Stomach (tissue), 4 donors: ENCODE measurements at regions not wholly inside any gene's neighbourhood (a gene's known extent, or its start where the extent isn't known, plus 50 kb on each side); places are given as distances from the start of the nearest gene placed in this dataset.

ENCODE experiments used
- CTCF ChIP-seq, 7 experiments: fragments of 450-650 bp in 4 of 7; fragments of 200-600 bp in 3 of 7; sonication (generic) in 3 of 7; IDR thresholded peaks; one replicate each; pipeline ENCODE4 v1.5.1; 2016 to 2019; ENCODE audit warnings: antibody characterized with exemption in 7 of 7, control low read depth in 2 of 7, mild to moderate bottlenecking in 1 of 7
- EP300 ChIP-seq: sonication (generic); formaldehyde crosslinking; IDR thresholded peaks from one replicate; pipeline ENCODE4 v1.6.1; 2017; ENCODE audit warnings: antibody characterized with exemption
- POLR2A ChIP-seq, 4 donors: fragments of 450-650 bp; IDR thresholded peaks; one replicate each; pipeline ENCODE4 v1.6.1; 2016; ENCODE audit warnings: antibody characterized with exemption in 4 of 4, control low read depth in 2 of 4, mild to moderate bottlenecking in 1 of 4, moderate library complexity in 1 of 4
- POLR2AphosphoS5 ChIP-seq, 3 donors: sonication (generic); formaldehyde crosslinking; IDR thresholded peaks; one replicate each; pipeline ENCODE4 v1.6.1; 2016; ENCODE audit warnings: antibody characterized with exemption in 3 of 3

GRCh38 chr10:62959553-62959952 lies 143.4 kb upstream of the EGR2 start:
- TF ChIP-seq EP300 (no peak), POLR2A (IDR thresholded peaks at IDR 0.05) (no peak), CTCF (IDR thresholded peaks at IDR 0.05) (no peak), POLR2AphosphoS5 (IDR thresholded peaks at IDR 0.05) (no peak)
